H9 (cell line): ENCODE measurements at regions not wholly inside any gene's neighbourhood (a gene's known extent, or its start where the extent isn't known, plus 50 kb on each side); places are given as distances from the start of the nearest gene placed in this dataset.
A peak's percentile ranks its signal among the peaks of the same experiment; 100 is the strongest.

ENCODE experiments used
- DNase-seq: peaks from one replicate; pipeline ENCODE4 v3.0.0-alpha.2; 2017
- H2AFZ ChIP-seq: one replicate; pipeline ENCODE4 v1.6.1; 2013; ENCODE audit warnings: mild to moderate bottlenecking, low read length, control low read depth, moderate library complexity
- H2AK5ac ChIP-seq: 2 replicates; pipeline ENCODE4 v1.6.1; 2013; ENCODE audit warnings: low read length, control low read depth, mixed read lengths; ENCODE audit not compliant: insufficient read length
- H2BK120ac ChIP-seq: one replicate; pipeline ENCODE4 v1.6.1; 2013; ENCODE audit warnings: low read depth, mild to moderate bottlenecking, low read length, control low read depth, inconsistent platforms; ENCODE audit not compliant: poor library complexity, severe bottlenecking
- H2BK12ac ChIP-seq: 2 replicates; pipeline ENCODE4 v1.6.1; 2013; ENCODE audit warnings: low read length, control low read depth, mixed read lengths, low read depth; ENCODE audit not compliant: insufficient read length
- H2BK15ac ChIP-seq: 2 replicates; pipeline ENCODE4 v1.6.1; 2013; ENCODE audit warnings: low read depth, low read length, control low read depth
- H2BK20ac ChIP-seq: one replicate; pipeline ENCODE4 v1.6.1; 2013; ENCODE audit warnings: low read depth, mild to moderate bottlenecking, low read length, control low read depth, inconsistent platforms; ENCODE audit not compliant: poor library complexity, severe bottlenecking
- H2BK5ac ChIP-seq: 2 replicates; pipeline ENCODE4 v1.6.1; 2013; ENCODE audit warnings: low read length, control low read depth, mixed read lengths; ENCODE audit not compliant: insufficient read length
- H3K14ac ChIP-seq: 2 replicates; pipeline ENCODE4 v1.6.1; 2013; ENCODE audit warnings: low read length, control low read depth; ENCODE audit not compliant: insufficient read depth
- H3K18ac ChIP-seq: 2 replicates; pipeline ENCODE4 v1.6.1; 2013; ENCODE audit warnings: low read depth, mild to moderate bottlenecking, mixed read lengths, low read length, control low read depth; ENCODE audit not compliant: insufficient read length
- H3K23ac ChIP-seq: 2 replicates; pipeline ENCODE4 v1.6.1; 2013; ENCODE audit warnings: low read length, control low read depth, mixed read lengths, low read depth; ENCODE audit not compliant: insufficient read length
- H3K23me2 ChIP-seq: 2 replicates; pipeline ENCODE4 v1.6.1; 2013; ENCODE audit warnings: low read depth, mild to moderate bottlenecking, mixed read lengths, low read length, control low read depth; ENCODE audit not compliant: insufficient read length, poor library complexity, severe bottlenecking
- H3K27ac ChIP-seq: 2 replicates; pipeline ENCODE4 v1.5.1; 2013; ENCODE audit warnings: low read length, control low read depth, mixed read lengths, low read depth; ENCODE audit not compliant: insufficient read length
- H3K27me3 ChIP-seq: 2 replicates; pipeline ENCODE4 v1.6.1; 2013; ENCODE audit warnings: low read length, control low read depth, inconsistent platforms; ENCODE audit not compliant: insufficient read depth
- H3K4ac ChIP-seq: 2 replicates; pipeline ENCODE4 v1.6.1; 2013; ENCODE audit warnings: low read depth, mild to moderate bottlenecking, control low read depth, inconsistent platforms, low read length, moderate library complexity
- H3K4me1 ChIP-seq: 2 replicates; pipeline ENCODE4 v1.6.1; 2013; ENCODE audit warnings: low read length, control low read depth, inconsistent platforms; ENCODE audit not compliant: insufficient read depth
- H3K4me2 ChIP-seq: 2 replicates; pipeline ENCODE4 v1.6.1; 2013; ENCODE audit warnings: low read length, control low read depth, mixed read lengths; ENCODE audit not compliant: insufficient read length, insufficient read depth
- H3K56ac ChIP-seq: 2 replicates; pipeline ENCODE4 v1.6.1; 2013; ENCODE audit warnings: low read depth, mild to moderate bottlenecking, mixed read lengths, low read length, control low read depth; ENCODE audit not compliant: insufficient read length
- H3K79me1 ChIP-seq: 2 replicates; pipeline ENCODE4 v1.6.1; 2013; ENCODE audit warnings: low read depth, mild to moderate bottlenecking, moderate library complexity, low read length, control low read depth, inconsistent platforms; ENCODE audit not compliant: insufficient read depth, poor library complexity, severe bottlenecking
- H3K79me2 ChIP-seq: 2 replicates; pipeline ENCODE4 v1.6.1; 2013; ENCODE audit warnings: low read length, control low read depth, inconsistent platforms; ENCODE audit not compliant: insufficient read depth
- H3K9ac ChIP-seq: 2 replicates; pipeline ENCODE4 v1.6.1; 2013; ENCODE audit warnings: low read length, control low read depth, mixed read lengths; ENCODE audit not compliant: insufficient read length; ENCODE audit errors: extremely low read depth
- H3K9me3 ChIP-seq: one replicate; pipeline ENCODE4 v1.6.1; 2013; ENCODE audit warnings: low read depth, low read length, inconsistent platforms; ENCODE audit not compliant: control insufficient read depth
- H3T11ph ChIP-seq: one replicate; pipeline ENCODE4 v1.6.1; 2013; ENCODE audit warnings: mild to moderate bottlenecking, low read length, control low read depth, inconsistent platforms
- H4K20me1 ChIP-seq: one replicate; pipeline ENCODE4 v1.6.1; 2013; ENCODE audit not compliant: control insufficient read depth, insufficient read length, insufficient read depth
- H4K5ac ChIP-seq: 2 replicates; pipeline ENCODE4 v1.6.1; 2013; ENCODE audit warnings: low read depth, mild to moderate bottlenecking, mixed read lengths, low read length, control low read depth; ENCODE audit not compliant: insufficient read length
- H4K8ac ChIP-seq: replicated peaks from 2 replicates; pipeline ENCODE4 v1.6.1; 2013; ENCODE audit warnings: low read length, control low read depth, mixed read lengths, low read depth; ENCODE audit not compliant: insufficient read length
- H4K91ac ChIP-seq: 2 replicates; pipeline ENCODE4 v1.6.1; 2013; ENCODE audit warnings: low read depth, mild to moderate bottlenecking, moderate library complexity, mixed read lengths, low read length, control low read depth; ENCODE audit not compliant: insufficient read length
- H3K27ac Mint-ChIP-seq, 3 experiments: 2 replicates in 2 of 3; 3 replicates in 1 of 3; pipeline ENCODE4 v1.8.0; 2020 to 2021; ENCODE audit warnings: mixed read lengths in 3 of 3, mild to moderate bottlenecking in 1 of 3, moderate library complexity in 1 of 3
- H3K27me3 Mint-ChIP-seq: 2 replicates; pipeline ENCODE4 v1.8.0; 2021; ENCODE audit warnings: low read depth, mild to moderate bottlenecking, moderate library complexity, mixed read lengths
- H3K36me3 Mint-ChIP-seq, 3 experiments: 2 replicates in 2 of 3; 3 replicates in 1 of 3; pipeline ENCODE4 v1.8.0; 2020 to 2021; ENCODE audit warnings: low read depth in 3 of 3, mixed read lengths in 3 of 3; ENCODE audit not compliant: insufficient read depth in 1 of 3
- H3K4me1 Mint-ChIP-seq, 2 experiments: 2 replicates each; pipeline ENCODE4 v1.8.0; 2020; ENCODE audit warnings: mixed read lengths in 2 of 2
- H3K4me3 Mint-ChIP-seq, 2 experiments: 2 replicates in 1 of 2; 3 replicates in 1 of 2; pipeline ENCODE4 v1.8.0; 2020 to 2021; ENCODE audit warnings: mild to moderate bottlenecking in 2 of 2, mixed read lengths in 2 of 2, moderate library complexity in 1 of 2
- H3K9me3 Mint-ChIP-seq, 2 experiments: 2 replicates in 1 of 2; 3 replicates in 1 of 2; pipeline ENCODE4 v1.8.0; 2020; ENCODE audit warnings: mild to moderate bottlenecking in 2 of 2, mixed read lengths in 2 of 2, moderate library complexity in 1 of 2
- TF ChIP-seq, protein P1 (sequence below): fragments of 200-600 bp; sonication (generic); conservative IDR thresholded peaks from 3 replicates; pipeline ENCODE4 v1.8.0; 2021; ENCODE audit warnings: antibody characterized with exemption, mild to moderate bottlenecking

DNA sequence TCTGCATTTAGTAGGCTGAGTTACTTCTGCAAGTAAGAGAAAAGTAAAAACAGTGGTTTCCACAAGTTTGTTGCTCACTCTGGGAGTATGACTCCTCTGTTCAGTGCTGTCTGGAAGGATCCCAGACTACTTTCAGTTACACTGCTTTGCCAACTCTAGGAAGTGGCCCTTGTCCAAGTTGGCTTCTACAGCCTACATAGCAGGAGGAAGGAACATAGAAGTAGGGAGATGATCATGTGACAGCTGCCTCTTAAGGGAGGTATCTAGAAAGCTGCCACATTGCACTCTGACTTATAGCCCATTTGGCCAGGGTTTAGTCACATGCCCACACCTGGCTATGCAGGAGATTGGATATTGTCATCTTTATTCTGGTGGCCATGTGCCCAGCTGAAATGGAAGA is 298.1 kb downstream of the NSUN3 start:
- Histone ChIP-seq H4K20me1 (no peaks in the 10 kb centered on the region), H3K27me3 (no peaks in the 10 kb centered on the region), H2BK15ac (no peak overlapping the region), H3K4me2 (no peak overlapping the region), H3K14ac (no peak overlapping the region), H2BK5ac (no peak overlapping the region), H3K23ac (no peak overlapping the region), H2BK20ac (no peak overlapping the region), H4K91ac (no peak overlapping the region), H3K56ac (no peak overlapping the region), H3T11ph (no peak overlapping the region), H3K18ac (no peak overlapping the region), H2BK12ac (no peak overlapping the region), H3K79me2 (no peaks in the 10 kb centered on the region), H3K23me2 (no peaks in the 10 kb centered on the region), H2AK5ac (no peak overlapping the region), H3K4ac (no peak overlapping the region), H2AFZ (no peak overlapping the region), H2BK120ac (no peak overlapping the region), H4K8ac (no peak overlapping the region), H3K9me3 (no peaks in the 10 kb centered on the region), H3K79me1 (no peaks in the 10 kb centered on the region), H3K4me1 (no peaks in the 10 kb centered on the region), H3K9ac (no peak overlapping the region), H4K5ac (no peak overlapping the region), H3K27ac (no peak overlapping the region)
- Mint-ChIP-seq H3K36me3 (no peaks in the 10 kb centered on the region; a peak in 1 of 7 replicates), H3K4me1 (no peaks in the 10 kb centered on the region), H3K9me3 (peaks cover 0 to 4% of the 10 kb centered on the region in 2 experiments; a peak in 1 of 5 replicates), H3K27me3 (no peaks in the 10 kb centered on the region), H3K27ac (0 out of 7 replicates have a peak overlapping the region, but pooled peaks of 1 of the 3 experiments have one; percentile 53), H3K4me3 (no peak overlapping the region)
- DNase-seq = no peak
- TF ChIP-seq, protein P1, sequence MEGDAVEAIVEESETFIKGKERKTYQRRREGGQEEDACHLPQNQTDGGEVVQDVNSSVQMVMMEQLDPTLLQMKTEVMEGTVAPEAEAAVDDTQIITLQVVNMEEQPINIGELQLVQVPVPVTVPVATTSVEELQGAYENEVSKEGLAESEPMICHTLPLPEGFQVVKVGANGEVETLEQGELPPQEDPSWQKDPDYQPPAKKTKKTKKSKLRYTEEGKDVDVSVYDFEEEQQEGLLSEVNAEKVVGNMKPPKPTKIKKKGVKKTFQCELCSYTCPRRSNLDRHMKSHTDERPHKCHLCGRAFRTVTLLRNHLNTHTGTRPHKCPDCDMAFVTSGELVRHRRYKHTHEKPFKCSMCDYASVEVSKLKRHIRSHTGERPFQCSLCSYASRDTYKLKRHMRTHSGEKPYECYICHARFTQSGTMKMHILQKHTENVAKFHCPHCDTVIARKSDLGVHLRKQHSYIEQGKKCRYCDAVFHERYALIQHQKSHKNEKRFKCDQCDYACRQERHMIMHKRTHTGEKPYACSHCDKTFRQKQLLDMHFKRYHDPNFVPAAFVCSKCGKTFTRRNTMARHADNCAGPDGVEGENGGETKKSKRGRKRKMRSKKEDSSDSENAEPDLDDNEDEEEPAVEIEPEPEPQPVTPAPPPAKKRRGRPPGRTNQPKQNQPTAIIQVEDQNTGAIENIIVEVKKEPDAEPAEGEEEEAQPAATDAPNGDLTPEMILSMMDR = no peak
